ENCODE measurements at regions not wholly inside any gene's neighbourhood (a gene's known extent, or its start where the extent isn't known, plus 50 kb on each side); places are given as distances from the start of the nearest gene placed in this dataset.

GRCh38 chr11:129686269-129686668, 129.4 kb upstream of the TMEM45B start:
- no peaks in the 10 kb centered on the region for H3K27me3 ChIP-seq (ENCODE audit: control insufficient read depth in 1 of 2, insufficient read depth in 2 of 2, low read length in 2 of 2)
- no peaks in the 10 kb centered on the region for H3K36me3 ChIP-seq (ENCODE audit: insufficient read depth, low read length)
- no peaks in the 10 kb centered on the region for H3K4me1 ChIP-seq (ENCODE audit: insufficient read depth, low read length)
- no peak overlapping the region for H3K27ac ChIP-seq (ENCODE audit: low read depth, low read length)
- no peak overlapping the region for H3K4me3 ChIP-seq (ENCODE audit: low read depth in 1 of 2, low read length in 2 of 2)
- H3K9ac ChIP-seq (ENCODE audit: low read length): no peak overlapping the region
- H3K9me3 ChIP-seq (ENCODE audit: low read length): no peaks in the 10 kb centered on the region

- H3K36me3 ChIP-seq (ENCODE audit: insufficient read depth, low read length): no peaks in the 10 kb centered on the region
- no peak overlapping the region for H3K9ac ChIP-seq (ENCODE audit: low read length)
- no peak overlapping the region for H3K27ac ChIP-seq (ENCODE audit: low read depth, low read length)
Observed at GRCh38 chr11:129691142-129691541, 124.5 kb upstream of the TMEM45B start.

GRCh38 chr11:129694538-129694937, 121.1 kb upstream of the TMEM45B start:
- Histone ChIP-seq H3K27me3 (ENCODE audit: control insufficient read depth in 1 of 2, insufficient read depth in 2 of 2, low read length in 2 of 2) (no peaks in the 10 kb centered on the region), H3K27ac (ENCODE audit: low read depth, low read length) (no peak overlapping the region), H3K9ac (ENCODE audit: low read length) (no peak overlapping the region), H3K9me3 (ENCODE audit: low read length) (no peaks in the 10 kb centered on the region), H3K4me3 (ENCODE audit: low read depth in 1 of 2, low read length in 2 of 2) (no peak overlapping the region), H3K36me3 (ENCODE audit: insufficient read depth, low read length) (no peaks in the 10 kb centered on the region), H3K4me1 (ENCODE audit: insufficient read depth, low read length) (no peaks in the 10 kb centered on the region)

More at GRCh38 chr11:129691142-129691541, 124.5 kb upstream of the TMEM45B start:
- no peaks in the 10 kb centered on the region for H3K4me1 ChIP-seq (ENCODE audit: insufficient read depth, low read length)
- no peaks in the 10 kb centered on the region for H3K9me3 ChIP-seq (ENCODE audit: low read length)
- H3K27me3 ChIP-seq (ENCODE audit: control insufficient read depth in 1 of 2, insufficient read depth in 2 of 2, low read length in 2 of 2): no peaks in the 10 kb centered on the region
- no peak overlapping the region for H3K4me3 ChIP-seq (ENCODE audit: low read depth in 1 of 2, low read length in 2 of 2)

- no peak overlapping the region for H3K9ac ChIP-seq (ENCODE audit: low read length)
- H3K27ac ChIP-seq (ENCODE audit: low read depth, low read length): no peak overlapping the region
- no peaks in the 10 kb centered on the region for H3K36me3 ChIP-seq (ENCODE audit: insufficient read depth, low read length)
- H3K4me3 ChIP-seq (ENCODE audit: low read depth in 1 of 2, low read length in 2 of 2): no peak overlapping the region
- H3K9me3 ChIP-seq (ENCODE audit: low read length): no peaks in the 10 kb centered on the region
- no peaks in the 10 kb centered on the region for H3K27me3 ChIP-seq (ENCODE audit: control insufficient read depth in 1 of 2, insufficient read depth in 2 of 2, low read length in 2 of 2)
- no peaks in the 10 kb centered on the region for H3K4me1 ChIP-seq (ENCODE audit: insufficient read depth, low read length)
Observed at GRCh38 chr11:129694966-129695365, 120.7 kb upstream of the TMEM45B start.

GRCh38 chr11:129695571-129696308, 119.9 kb upstream of the TMEM45B start:
- H3K4me1 ChIP-seq (ENCODE audit: insufficient read depth, low read length): no peaks in the 10 kb centered on the region
- H3K9ac ChIP-seq (ENCODE audit: low read length): no peak overlapping the region
- peak overlapping the region; percentile 21 to 32 for H3K4me3 ChIP-seq (ENCODE audit: low read depth in 1 of 2, low read length in 2 of 2)
- H3K9me3 ChIP-seq (ENCODE audit: low read length): no peaks in the 10 kb centered on the region
- no peaks in the 10 kb centered on the region for H3K36me3 ChIP-seq (ENCODE audit: insufficient read depth, low read length)
- no peak overlapping the region for H3K27ac ChIP-seq (ENCODE audit: low read depth, low read length)
- no peaks in the 10 kb centered on the region for H3K27me3 ChIP-seq (ENCODE audit: control insufficient read depth in 1 of 2, insufficient read depth in 2 of 2, low read length in 2 of 2)

- Histone ChIP-seq H3K36me3 (ENCODE audit: insufficient read depth, low read length) (no peaks in the 10 kb centered on the region), H3K9me3 (ENCODE audit: low read length) (no peaks in the 10 kb centered on the region), H3K27ac (ENCODE audit: low read depth, low read length) (no peak overlapping the region), H3K27me3 (ENCODE audit: control insufficient read depth in 1 of 2, insufficient read depth in 2 of 2, low read length in 2 of 2) (no peaks in the 10 kb centered on the region), H3K4me3 (ENCODE audit: low read depth in 1 of 2, low read length in 2 of 2) (no peak overlapping the region), H3K9ac (ENCODE audit: low read length) (no peak overlapping the region), H3K4me1 (ENCODE audit: insufficient read depth, low read length) (no peaks in the 10 kb centered on the region)
Observed at GRCh38 chr11:129696309-129696989, 119.2 kb upstream of the TMEM45B start.

GRCh38 chr11:129698212-129698611, 117.4 kb upstream of the TMEM45B start:
- Histone ChIP-seq H3K9me3 (ENCODE audit: low read length) (no peaks in the 10 kb centered on the region), H3K9ac (ENCODE audit: low read length) (no peak overlapping the region), H3K4me3 (ENCODE audit: low read depth in 1 of 2, low read length in 2 of 2) (no peak overlapping the region), H3K4me1 (ENCODE audit: insufficient read depth, low read length) (no peaks in the 10 kb centered on the region), H3K27me3 (ENCODE audit: control insufficient read depth in 1 of 2, insufficient read depth in 2 of 2, low read length in 2 of 2) (no peaks in the 10 kb centered on the region), H3K27ac (ENCODE audit: low read depth, low read length) (no peak overlapping the region), H3K36me3 (ENCODE audit: insufficient read depth, low read length) (no peaks in the 10 kb centered on the region)

GRCh38 chr11:129699711-129700304, 115.8 kb upstream of the TMEM45B start:
- Histone ChIP-seq H3K36me3 (ENCODE audit: insufficient read depth, low read length) (no peaks in the 10 kb centered on the region), H3K27me3 (ENCODE audit: control insufficient read depth in 1 of 2, insufficient read depth in 2 of 2, low read length in 2 of 2) (no peaks in the 10 kb centered on the region), H3K27ac (ENCODE audit: low read depth, low read length) (no peak overlapping the region), H3K9me3 (ENCODE audit: low read length) (no peaks in the 10 kb centered on the region), H3K9ac (ENCODE audit: low read length) (no peak overlapping the region), H3K4me1 (ENCODE audit: insufficient read depth, low read length) (no peaks in the 10 kb centered on the region), H3K4me3 (ENCODE audit: low read depth in 1 of 2, low read length in 2 of 2) (no peak overlapping the region)

- H3K4me1 ChIP-seq (ENCODE audit: insufficient read depth, low read length): no peaks in the 10 kb centered on the region
- no peaks in the 10 kb centered on the region for H3K9me3 ChIP-seq (ENCODE audit: low read length)
- H3K27me3 ChIP-seq (ENCODE audit: control insufficient read depth in 1 of 2, insufficient read depth in 2 of 2, low read length in 2 of 2): no peaks in the 10 kb centered on the region
- H3K9ac ChIP-seq (ENCODE audit: low read length): no peak overlapping the region
- no peaks in the 10 kb centered on the region for H3K36me3 ChIP-seq (ENCODE audit: insufficient read depth, low read length)
- no peak overlapping the region for H3K27ac ChIP-seq (ENCODE audit: low read depth, low read length)
- no peak overlapping the region for H3K4me3 ChIP-seq (ENCODE audit: low read depth in 1 of 2, low read length in 2 of 2)
Observed at GRCh38 chr11:129700701-129701100, 114.9 kb upstream of the TMEM45B start.

GRCh38 chr11:129701706-129702105, 113.9 kb upstream of the TMEM45B start:
- Histone ChIP-seq H3K9ac (ENCODE audit: low read length) (no peak overlapping the region), H3K27ac (ENCODE audit: low read depth, low read length) (no peak overlapping the region), H3K4me1 (ENCODE audit: insufficient read depth, low read length) (no peaks in the 10 kb centered on the region)

GRCh38 chr11:129702410-129703398, 112.9 kb upstream of the TMEM45B start:
- Histone ChIP-seq H3K36me3 (ENCODE audit: insufficient read depth, low read length) (no peaks in the 10 kb centered on the region), H3K4me3 (ENCODE audit: low read depth in 1 of 2, low read length in 2 of 2) (no peak overlapping the region), H3K27ac (ENCODE audit: low read depth, low read length) (no peak overlapping the region), H3K9me3 (ENCODE audit: low read length) (no peaks in the 10 kb centered on the region), H3K4me1 (ENCODE audit: insufficient read depth, low read length) (no peaks in the 10 kb centered on the region), H3K9ac (ENCODE audit: low read length) (no peak overlapping the region), H3K27me3 (ENCODE audit: control insufficient read depth in 1 of 2, insufficient read depth in 2 of 2, low read length in 2 of 2) (no peaks in the 10 kb centered on the region)

More at GRCh38 chr11:129701706-129702105, 113.9 kb upstream of the TMEM45B start:
- no peaks in the 10 kb centered on the region for H3K27me3 ChIP-seq (ENCODE audit: control insufficient read depth in 1 of 2, insufficient read depth in 2 of 2, low read length in 2 of 2)
- H3K4me3 ChIP-seq (ENCODE audit: low read depth in 1 of 2, low read length in 2 of 2): no peak overlapping the region
- H3K36me3 ChIP-seq (ENCODE audit: insufficient read depth, low read length): no peaks in the 10 kb centered on the region
- no peaks in the 10 kb centered on the region for H3K9me3 ChIP-seq (ENCODE audit: low read length)

Measured in muscle layer of colon (tissue), 2 donors.